Keratinocyte (primary cell): ENCODE measurements at regions not wholly inside any gene's neighbourhood (a gene's known extent, or its start where the extent isn't known, plus 50 kb on each side); places are given as distances from the start of the nearest gene placed in this dataset.

ENCODE experiments used
- DNase-seq: peaks from one replicate; pipeline ENCODE4 v3.0.0-alpha.2; 2011; ENCODE audit warnings: low read depth, missing footprints, low spot score
- FAIRE-seq: peaks from 2 replicates; lab custom pipeline; 2011; peaks lifted over from hg19 to GRCh38; lab: Jason Lieb, UNC
- H2AFZ ChIP-seq: 2 replicates; pipeline ENCODE4 v1.6.0; 2012; ENCODE audit warnings: low read length, control low read depth, inconsistent platforms; ENCODE audit not compliant: control insufficient read depth
- H3K27ac ChIP-seq: 2 replicates; pipeline ENCODE4 v1.5.1; 2011; ENCODE audit warnings: low read length; ENCODE audit not compliant: control insufficient read depth, insufficient read depth
- H3K27me3 ChIP-seq: 3 replicates; pipeline ENCODE4 v1.6.0; 2011; ENCODE audit warnings: low read length; ENCODE audit not compliant: control insufficient read depth, insufficient read depth; ENCODE audit errors: extremely low read depth
- H3K36me3 ChIP-seq, 2 experiments: 2 replicates in 1 of 2; 3 replicates in 1 of 2; pipeline ENCODE4 v1.5.1; 2011; ENCODE audit warnings: low read length in 2 of 2, mild to moderate bottlenecking in 1 of 2; ENCODE audit not compliant: control insufficient read depth in 2 of 2, insufficient read depth in 2 of 2; ENCODE audit errors: extremely low read depth in 1 of 2
- H3K4me1 ChIP-seq: 3 replicates; pipeline ENCODE4 v1.5.1; 2011; ENCODE audit warnings: low read length; ENCODE audit not compliant: control insufficient read depth, insufficient read depth; ENCODE audit errors: extremely low read depth
- H3K4me2 ChIP-seq: 3 replicates; pipeline ENCODE4 v1.6.0; 2011; ENCODE audit warnings: low read depth, low read length; ENCODE audit not compliant: control insufficient read depth, insufficient read depth; ENCODE audit errors: extremely low read depth
- H3K4me3 ChIP-seq, 3 experiments: fragments of 200-600 bp in 1 of 3; sonication (generic) in 1 of 3; 2 replicates in 2 of 3; 3 replicates in 1 of 3; pipeline ENCODE4 v1.5.1; 2011 to 2016; ENCODE audit warnings: low read length in 3 of 3, mild to moderate bottlenecking in 3 of 3, control low read depth in 2 of 3, inconsistent platforms in 1 of 3, low read depth in 1 of 3, mixed read lengths in 1 of 3, mixed run types in 1 of 3, moderate library complexity in 1 of 3; ENCODE audit not compliant: control insufficient read depth in 2 of 3, insufficient read depth in 2 of 3; ENCODE audit errors: extremely low read depth in 1 of 3
- H3K79me2 ChIP-seq: 2 replicates; pipeline ENCODE4 v1.6.0; 2012; ENCODE audit warnings: low read length; ENCODE audit not compliant: control insufficient read depth, insufficient read depth
- H3K9ac ChIP-seq: 3 replicates; pipeline ENCODE4 v1.6.0; 2011; ENCODE audit warnings: low read length; ENCODE audit not compliant: control insufficient read depth, insufficient read depth; ENCODE audit errors: extremely low read depth
- H3K9me1 ChIP-seq: 3 replicates; pipeline ENCODE4 v1.6.0; 2011; ENCODE audit warnings: low read length; ENCODE audit not compliant: control insufficient read depth, insufficient read depth; ENCODE audit errors: extremely low read depth
- H3K9me3 ChIP-seq: 2 replicates; pipeline ENCODE4 v1.5.1; 2012; ENCODE audit warnings: low read depth, low read length; ENCODE audit not compliant: control insufficient read depth
- H4K20me1 ChIP-seq: 3 replicates; pipeline ENCODE4 v1.6.0; 2011; ENCODE audit warnings: low read length; ENCODE audit not compliant: control insufficient read depth, insufficient read depth; ENCODE audit errors: extremely low read depth
- EZH2 ChIP-seq: IDR thresholded peaks from one replicate; pipeline ENCODE4 v1.6.1; 2012; ENCODE audit warnings: inconsistent platforms, mild to moderate bottlenecking, low read length, moderate library complexity
- dilution Hi-C: fragments of 300-500 bp; cut with MboI; formaldehyde crosslinking; loops from one replicate; pipeline ENCODE4 v1.7.0; 2020; ENCODE audit warnings: low sequenced_read_pairs; ENCODE audit not compliant: extremely low pct_ligation_motif_present
- TF ChIP-seq, protein P1 (sequence below), 3 experiments: IDR thresholded peaks in 1 of 3; conservative IDR thresholded peaks in 1 of 3; optimal IDR thresholded peaks in 1 of 3; 2 replicates in 2 of 3; 3 replicates in 1 of 3; pipeline versions ENCODE3 to v1.5.1; 2011; ENCODE audit warnings: low read length in 3 of 3, mild to moderate bottlenecking in 3 of 3, moderate library complexity in 2 of 3, control low read depth in 1 of 3, inconsistent platforms in 1 of 3; ENCODE audit not compliant: insufficient read depth in 2 of 3; ENCODE audit errors: extremely low read depth in 1 of 3

DNA sequence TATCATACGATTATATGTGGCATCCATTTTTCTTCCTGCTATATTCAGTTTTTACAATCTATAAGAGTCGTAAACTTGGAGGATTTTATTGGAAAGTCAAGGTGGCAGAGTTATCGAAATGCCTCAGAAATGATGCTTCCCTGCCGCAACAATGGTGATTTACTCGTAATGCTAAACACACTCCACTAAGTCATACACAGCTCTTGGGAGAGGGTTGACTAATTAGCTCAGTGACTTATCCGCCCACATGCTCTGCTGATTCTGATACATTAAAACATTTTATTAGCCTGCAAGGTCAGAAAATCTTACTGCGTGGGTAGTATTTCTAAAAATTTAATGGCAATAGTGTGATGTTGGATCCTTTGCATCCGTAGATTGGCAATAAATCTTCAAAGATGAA, 420.1 kb downstream of the ARAP2 start:
- DNase-seq, result no peak
- no peaks in the 10 kb centered on the region for H3K79me2 ChIP-seq
- H3K4me3 ChIP-seq, result no peak overlapping the region
- TF ChIP-seq, protein P1, sequence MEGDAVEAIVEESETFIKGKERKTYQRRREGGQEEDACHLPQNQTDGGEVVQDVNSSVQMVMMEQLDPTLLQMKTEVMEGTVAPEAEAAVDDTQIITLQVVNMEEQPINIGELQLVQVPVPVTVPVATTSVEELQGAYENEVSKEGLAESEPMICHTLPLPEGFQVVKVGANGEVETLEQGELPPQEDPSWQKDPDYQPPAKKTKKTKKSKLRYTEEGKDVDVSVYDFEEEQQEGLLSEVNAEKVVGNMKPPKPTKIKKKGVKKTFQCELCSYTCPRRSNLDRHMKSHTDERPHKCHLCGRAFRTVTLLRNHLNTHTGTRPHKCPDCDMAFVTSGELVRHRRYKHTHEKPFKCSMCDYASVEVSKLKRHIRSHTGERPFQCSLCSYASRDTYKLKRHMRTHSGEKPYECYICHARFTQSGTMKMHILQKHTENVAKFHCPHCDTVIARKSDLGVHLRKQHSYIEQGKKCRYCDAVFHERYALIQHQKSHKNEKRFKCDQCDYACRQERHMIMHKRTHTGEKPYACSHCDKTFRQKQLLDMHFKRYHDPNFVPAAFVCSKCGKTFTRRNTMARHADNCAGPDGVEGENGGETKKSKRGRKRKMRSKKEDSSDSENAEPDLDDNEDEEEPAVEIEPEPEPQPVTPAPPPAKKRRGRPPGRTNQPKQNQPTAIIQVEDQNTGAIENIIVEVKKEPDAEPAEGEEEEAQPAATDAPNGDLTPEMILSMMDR (optimal IDR thresholded peaks at IDR 0.05 in 1 of 3, IDR thresholded peaks at IDR 0.05 in 1 of 3, conservative IDR thresholded peaks at IDR 0.05 in 1 of 3; ENCODE audit: extremely low read depth in 1 of 3, insufficient read depth in 2 of 3, low read length in 3 of 3), result no peak
- TF ChIP-seq EZH2, result no peak
- H3K9ac ChIP-seq, result no peak overlapping the region
- H4K20me1 ChIP-seq, result no peaks in the 10 kb centered on the region
- H3K36me3 ChIP-seq, result no peaks in the 10 kb centered on the region
- H3K4me1 ChIP-seq, result no peaks in the 10 kb centered on the region
- FAIRE-seq, result no peak
- H3K9me3 ChIP-seq, result no peaks in the 10 kb centered on the region
- H3K27ac ChIP-seq, result no peak overlapping the region
- no peaks in the 10 kb centered on the region for H3K9me1 ChIP-seq
- H3K4me2 ChIP-seq, result no peak overlapping the region
- dilution Hi-C loops, result no loop called here
- H2AFZ ChIP-seq, result no peak overlapping the region
- H3K27me3 ChIP-seq, result no peaks in the 10 kb centered on the region

DNA sequence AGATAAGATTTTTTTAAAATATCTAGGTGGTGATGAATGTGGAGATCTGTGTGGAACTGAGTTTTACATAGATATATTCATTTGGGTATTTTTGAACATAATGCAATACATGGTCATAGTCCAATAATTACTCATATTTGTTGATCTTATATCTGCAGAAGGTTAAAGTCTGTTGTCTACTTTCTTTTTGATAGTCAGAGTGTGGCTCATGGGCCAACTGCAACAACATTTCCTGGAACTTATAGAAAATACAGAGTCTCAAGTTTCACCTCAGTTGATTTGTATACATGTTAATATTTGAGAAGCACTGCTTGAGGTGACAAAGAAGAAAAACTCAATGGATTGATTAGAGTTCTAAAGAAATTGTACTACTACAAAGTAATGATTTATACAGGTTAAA, 408.4 kb downstream of the ARAP2 start:
- Histone ChIP-seq H3K9me1 (no peaks in the 10 kb centered on the region), H3K36me3 (no peaks in the 10 kb centered on the region), H3K9me3 (no peaks in the 10 kb centered on the region), H3K4me3 (no peak overlapping the region), H3K4me1 (no peaks in the 10 kb centered on the region), H3K27ac (no peak overlapping the region), H3K9ac (no peak overlapping the region), H3K79me2 (no peaks in the 10 kb centered on the region), H4K20me1 (no peaks in the 10 kb centered on the region), H3K4me2 (no peak overlapping the region), H3K27me3 (no peaks in the 10 kb centered on the region), H2AFZ (no peak overlapping the region)
- FAIRE-seq (no peak), DNase-seq (no peak)
- dilution Hi-C loops, result no loop called here
- TF ChIP-seq, protein P1 (optimal IDR thresholded peaks at IDR 0.05 in 1 of 3, IDR thresholded peaks at IDR 0.05 in 1 of 3, conservative IDR thresholded peaks at IDR 0.05 in 1 of 3; ENCODE audit: extremely low read depth in 1 of 3, insufficient read depth in 2 of 3, low read length in 3 of 3), result no peak
- TF ChIP-seq EZH2, result no peak
